K562 (cell line): ENCODE measurements at regions not wholly inside any gene's neighbourhood (a gene's known extent, or its start where the extent isn't known, plus 50 kb on each side); places are given as distances from the start of the nearest gene placed in this dataset.

Source experiments
- ATAC-seq: fragments of 200-7000 bp; cut with Tn5 transposase; 3 replicates; pipeline ENCODE4 v1.9.1; 2020; ENCODE audit warnings: moderate library complexity
- BruUV-seq: library from RNA; stranded (reverse); fragments of 400-500 nt; replicated peaks from 2 replicates; lab custom pipeline; 2021; lab: Mats Ljungman, UMichigan
- CTCF ChIA-PET: fragments of 300-600 bp; formaldehyde crosslinking; extraction: SDS; loops from one replicate; lab custom pipeline; 2021; ENCODE audit warnings: low intra/inter-chr PET ratio; lab: Yijun Ruan, JAX
- POLR2A ChIA-PET: fragments of 300-600, 350-650 bp; sonication (Branson Sonifier 250); formaldehyde crosslinking; extraction: SDS; loops from one replicate; lab custom pipeline; 2021; ENCODE audit warnings: antibody characterized with exemption, inconsistent platforms; lab: Yijun Ruan, JAX
- DNase-seq, 4 experiments: peaks; one replicate each; pipeline versions ENCODE4 v3.0.0 to v3.0.0-alpha.2; 2011 to 2018; ENCODE audit warnings: low spot score in 3 of 4, mixed read lengths in 3 of 4; ENCODE audit errors: extremely low read depth in 1 of 4
- FAIRE-seq: peaks from 2 replicates; lab custom pipeline; 2011; peaks lifted over from hg19 to GRCh38; lab: Jason Lieb, UNC
- H2AFZ ChIP-seq: 2 replicates; pipeline ENCODE4 v1.6.0; 2011; ENCODE audit warnings: low read depth, low read length, control low read depth, inconsistent platforms
- H3K27ac ChIP-seq: fragments of 200-600 bp; 3 replicates; pipeline ENCODE4 v1.8.0; 2011; ENCODE audit warnings: low read depth, mild to moderate bottlenecking, control low read depth, inconsistent platforms, low read length, moderate library complexity, mixed read lengths; ENCODE audit errors: extremely low read depth
- H3K27me3 ChIP-seq, 2 experiments: fragments of 300-600 bp in 1 of 2; 2 replicates in 1 of 2; 3 replicates in 1 of 2; pipeline versions ENCODE4 v1.6.0 to v1.8.0; 2011; ENCODE audit warnings: inconsistent platforms in 2 of 2, low read length in 2 of 2, mild to moderate bottlenecking in 1 of 2, mixed read lengths in 1 of 2, moderate library complexity in 1 of 2; ENCODE audit not compliant: control insufficient read depth in 2 of 2, insufficient read depth in 2 of 2
- H3K36me3 ChIP-seq: fragments of 300-600 bp; 3 replicates; pipeline ENCODE4 v1.8.0; 2011; ENCODE audit warnings: mild to moderate bottlenecking, low read length, inconsistent platforms; ENCODE audit not compliant: control insufficient read depth, insufficient read depth
- H3K4me1 ChIP-seq, 2 experiments: fragments of 200-600 bp in 1 of 2; replicated peaks in 1 of 2; 2 replicates in 1 of 2; 3 replicates in 1 of 2; pipeline versions ENCODE4 v1.5.1 to v1.8.0; 2011; ENCODE audit warnings: inconsistent platforms in 2 of 2, low read length in 2 of 2, mild to moderate bottlenecking in 1 of 2, mixed read lengths in 1 of 2, moderate library complexity in 1 of 2; ENCODE audit not compliant: control insufficient read depth in 2 of 2, insufficient read depth in 2 of 2
- H3K4me2 ChIP-seq: 2 replicates; pipeline ENCODE4 v1.6.1; 2011; ENCODE audit warnings: low read length, control low read depth, inconsistent platforms, mixed read lengths; ENCODE audit not compliant: insufficient read depth
- H3K4me3 ChIP-seq: fragments of 200-600 bp; sonication (generic), shearing (Covaris generic); 2 replicates; pipeline ENCODE4 v1.5.1; 2016; ENCODE audit warnings: control low read depth, inconsistent platforms
- H3K79me2 ChIP-seq: fragments of 200-600 bp; 3 replicates; pipeline ENCODE4 v1.8.0; 2011; ENCODE audit warnings: low read length, inconsistent platforms; ENCODE audit not compliant: control insufficient read depth, insufficient read depth
- H3K9ac ChIP-seq, 2 experiments: 2 replicates each; pipeline versions ENCODE4 v1.6.0 to v1.6.1; 2011; ENCODE audit warnings: low read depth in 2 of 2, low read length in 2 of 2, control low read depth in 1 of 2, inconsistent platforms in 1 of 2, mild to moderate bottlenecking in 1 of 2, mixed read lengths in 1 of 2; ENCODE audit not compliant: insufficient read depth in 1 of 2
- H3K9me1 ChIP-seq: one replicate; pipeline ENCODE4 v1.6.0; 2011; ENCODE audit warnings: inconsistent platforms, mild to moderate bottlenecking, low read length, moderate library complexity; ENCODE audit not compliant: control insufficient read depth, insufficient read depth
- H3K9me3 ChIP-seq: replicated peaks from 2 replicates; pipeline ENCODE4 v1.5.1; 2011; ENCODE audit warnings: low read depth, low read length, inconsistent platforms; ENCODE audit not compliant: control insufficient read depth, insufficient read depth
- H4K20me1 ChIP-seq: replicated peaks from 2 replicates; pipeline ENCODE4 v1.6.1; 2011; ENCODE audit warnings: low read length, inconsistent platforms, mixed read lengths; ENCODE audit not compliant: control insufficient read depth, insufficient read depth
- CBX3 ChIP-seq, 2 experiments: IDR thresholded peaks; 1 replicate in 1 of 2; 2 replicates in 1 of 2; pipeline ENCODE4 v1.6.1; 2012; ENCODE audit warnings: inconsistent platforms in 2 of 2, low read length in 2 of 2, borderline replicate concordance in 1 of 2, control low read depth in 1 of 2
- CEBPB ChIP-seq: fragments of 450-650 bp; IDR thresholded peaks from 2 replicates; pipeline ENCODE4 v1.6.1; 2016; ENCODE audit warnings: missing genetic modification characterization, missing compliant biosample characterization
- CEBPG ChIP-seq, 3 experiments: fragments of 200-800 bp in 1 of 3; sonication (Bioruptor generic) in 1 of 3; sonication (generic) in 1 of 3; formaldehyde crosslinking in 1 of 3; IDR thresholded peaks in 2 of 3; conservative IDR thresholded peaks in 1 of 3; 2 replicates each; pipeline versions ENCODE4 v1.6.1 to v1.8.0; 2016 to 2022; ENCODE audit warnings: missing compliant biosample characterization in 2 of 3, missing genetic modification characterization in 2 of 3, mild to moderate bottlenecking in 1 of 3, missing genetic modification reagents in 1 of 3
- PML ChIP-seq: IDR thresholded peaks from 2 replicates; pipeline ENCODE4 v1.6.1; 2012; ENCODE audit warnings: low read length, inconsistent platforms
- WGBS: fragments of 100-300 bp; shearing (Covaris generic); methylation state at CpG from one replicate; pipeline ENCODE4 v1.1.6; 2016; ENCODE audit warnings: low coverage, mixed read lengths; ENCODE audit not compliant: insufficient coverage; ENCODE audit errors: missing lambda C conversion rate; 5-methylcytosine and 5-hydroxymethylcytosine counted together
- in situ Hi-C: fragments of 300-500 bp; cut with MboI; formaldehyde crosslinking; loops from 4 replicates; pipeline ENCODE4 v1.15.0; 2018; ENCODE audit warnings: inconsistent platforms, mixed read lengths
- intact Hi-C: fragments of 100-400 bp; cut with micrococcal nuclease; formaldehyde crosslinking; loops from 2 replicates; pipeline ENCODE4 v1.14.2; 2022

- no peak for TF ChIP-seq CBX3 (IDR thresholded peaks at IDR 0.05; ENCODE audit: borderline replicate concordance in 1 of 2, low read length in 2 of 2)
- TF ChIP-seq PML: no peak
Observed at GRCh38 chr6:25010902-25011625, 75.3 kb upstream of the RIPOR2 start (continued).

GRCh38 chr6:25012657-25013056 lies 76.9 kb upstream of the RIPOR2 start:
- no peaks in the 10 kb centered on the region for H3K9me1 ChIP-seq
- H3K9ac ChIP-seq: no peak overlapping the region
- H3K27ac ChIP-seq: no peak overlapping the region
- peaks cover 0 to 13% of the 10 kb centered on the region in 2 experiments; a peak in 1 of 5 replicates for H3K27me3 ChIP-seq
- H3K4me1 ChIP-seq: no peaks in the 10 kb centered on the region; a peak in 1 of 5 replicates
- TF ChIP-seq CEBPG (CRISPR knock-in tag; IDR thresholded peaks at IDR 0.05): no peak
- TF ChIP-seq CEBPG (tag; conservative IDR thresholded peaks at IDR 0.05 in 1 of 2, IDR thresholded peaks at IDR 0.05 in 1 of 2): peak in 1 of 2 experiments; percentile 65; a peak in 1 of 4 replicates
- TF ChIP-seq CEBPB (tag): no peak; the same call in 1 of the 2 replicates
- no peak overlapping the region for H3K4me2 ChIP-seq
- BruUV-seq: no TSS peak
- intact Hi-C loops: no loop called here
- no peak overlapping the region for H2AFZ ChIP-seq
- 3% methylated on average over 2 of the region's 2 CpGs for WGBS
- ChIA-PET CTCF (no interaction called here), POLR2A (no interaction called here)
- no peaks in the 10 kb centered on the region for H3K36me3 ChIP-seq
- H3K4me3 ChIP-seq: no peak overlapping the region
- no peaks in the 10 kb centered on the region for H3K79me2 ChIP-seq
- H4K20me1 ChIP-seq: no peaks in the 10 kb centered on the region
- ATAC-seq (no peak), DNase-seq (no peak), FAIRE-seq (no peak)
- in situ Hi-C loops: no loop called here
- H3K9me3 ChIP-seq: no peaks in the 10 kb centered on the region
